CD14-positive monocyte (primary cell): ENCODE measurements at regions not wholly inside any gene's neighbourhood (a gene's known extent, or its start where the extent isn't known, plus 50 kb on each side); places are given as distances from the start of the nearest gene placed in this dataset.

ENCODE experiments used
- DNase-seq, 3 donors: peaks; one replicate each; pipeline ENCODE4 v3.0.0-alpha.2; 2011 to 2022
- H2AFZ ChIP-seq: 2 replicates; pipeline ENCODE4 v1.6.0; 2012; ENCODE audit warnings: mild to moderate bottlenecking, low read depth, low read length, inconsistent platforms; ENCODE audit not compliant: insufficient read depth, poor library complexity, severe bottlenecking
- H3K27ac ChIP-seq, 2 donors: 1 replicate in 1 of 2; 2 replicates in 1 of 2; pipeline ENCODE4 v1.5.1; 2012 to 2013; ENCODE audit warnings: low read length in 2 of 2, control low read depth in 1 of 2, inconsistent platforms in 1 of 2, low read depth in 1 of 2, mild to moderate bottlenecking in 1 of 2
- H3K27me3 ChIP-seq, 2 donors: one replicate each; pipeline versions ENCODE4 v1.6.0 to v1.6.1; 2011 to 2013; ENCODE audit warnings: low read length in 2 of 2; ENCODE audit not compliant: control insufficient read depth in 2 of 2, insufficient read depth in 2 of 2
- H3K36me3 ChIP-seq, 2 donors: replicated peaks in 1 of 2; 1 replicate in 1 of 2; 2 replicates in 1 of 2; pipeline versions ENCODE4 v1.5.1 to v1.6.1; 2012 to 2013; ENCODE audit warnings: low read length in 2 of 2, control low read depth in 1 of 2, inconsistent platforms in 1 of 2, mild to moderate bottlenecking in 1 of 2; ENCODE audit not compliant: insufficient read depth in 2 of 2, control insufficient read depth in 1 of 2
- H3K4me1 ChIP-seq, 2 donors: 1 replicate in 1 of 2; 2 replicates in 1 of 2; pipeline versions ENCODE4 v1.5.1 to v1.6.1; 2012 to 2013; ENCODE audit warnings: low read length in 2 of 2, control low read depth in 1 of 2, inconsistent platforms in 1 of 2, mild to moderate bottlenecking in 1 of 2, moderate library complexity in 1 of 2; ENCODE audit not compliant: insufficient read depth in 2 of 2, control insufficient read depth in 1 of 2
- H3K4me2 ChIP-seq: replicated peaks from 2 replicates; pipeline ENCODE3; 2012; ENCODE audit warnings: low read length, moderate library complexity, mild to moderate bottlenecking; ENCODE audit not compliant: poor library complexity, severe bottlenecking; ENCODE audit errors: extremely low read depth
- H3K4me3 ChIP-seq, 3 experiments: fragments of 200-600 bp in 1 of 3; sonication (generic) in 1 of 3; replicated peaks in 1 of 3; 1 replicate in 2 of 3; 2 replicates in 1 of 3; pipeline ENCODE4 v1.5.1; 2011 to 2013; ENCODE audit warnings: low read length in 3 of 3, mild to moderate bottlenecking in 3 of 3, control low read depth in 2 of 3, low read depth in 2 of 3, inconsistent platforms in 1 of 3, moderate library complexity in 1 of 3
- H3K79me2 ChIP-seq: 2 replicates; pipeline ENCODE4 v1.6.0; 2012; ENCODE audit warnings: mild to moderate bottlenecking, control low read depth, inconsistent platforms, low read length, moderate library complexity; ENCODE audit not compliant: insufficient read depth
- H3K9ac ChIP-seq: 2 replicates; pipeline ENCODE4 v1.6.0; 2017; ENCODE audit warnings: low read length, mild to moderate bottlenecking; ENCODE audit not compliant: insufficient read depth, poor library complexity, severe bottlenecking
- H3K9me3 ChIP-seq, 2 donors: replicated peaks in 1 of 2; 1 replicate in 1 of 2; 2 replicates in 1 of 2; pipeline versions ENCODE4 v1.5.1 to v1.6.1; 2012 to 2013; ENCODE audit warnings: low read length in 2 of 2, control low read depth in 1 of 2; ENCODE audit not compliant: control insufficient read depth in 1 of 2, insufficient read depth in 1 of 2
- H4K20me1 ChIP-seq: 2 replicates; pipeline ENCODE4 v1.6.0; 2012; ENCODE audit warnings: mild to moderate bottlenecking, low read length, control low read depth, moderate library complexity; ENCODE audit not compliant: insufficient read depth
- H3K27ac Mint-ChIP-seq, 7 donors: one replicate each; pipeline ENCODE4 v1.8.0; 2020; ENCODE audit warnings: mild to moderate bottlenecking in 7 of 7, mixed read lengths in 7 of 7, moderate library complexity in 6 of 7, inconsistent platforms in 2 of 7
- H3K27me3 Mint-ChIP-seq, 3 donors: one replicate each; pipeline ENCODE4 v1.8.0; 2021 to 2022; ENCODE audit warnings: low read depth in 3 of 3, mild to moderate bottlenecking in 3 of 3, mixed read lengths in 3 of 3, moderate library complexity in 3 of 3, inconsistent platforms in 1 of 3
- H3K36me3 Mint-ChIP-seq, 2 donors: one replicate each; pipeline ENCODE4 v1.8.0; 2020; ENCODE audit warnings: mixed read lengths in 2 of 2, inconsistent platforms in 1 of 2, mild to moderate bottlenecking in 1 of 2
- H3K4me1 Mint-ChIP-seq: one replicate; pipeline ENCODE4 v1.8.0; 2020; ENCODE audit warnings: mild to moderate bottlenecking, mixed read lengths
- H3K4me3 Mint-ChIP-seq, 2 donors: one replicate each; pipeline ENCODE4 v1.8.0; 2020; ENCODE audit warnings: mild to moderate bottlenecking in 2 of 2, mixed read lengths in 2 of 2, moderate library complexity in 1 of 2
- H3K9me3 Mint-ChIP-seq, 7 donors: one replicate each; pipeline ENCODE4 v1.8.0; 2020 to 2022; ENCODE audit warnings: mixed read lengths in 7 of 7, mild to moderate bottlenecking in 6 of 7, moderate library complexity in 6 of 7, inconsistent platforms in 2 of 7
- CTCF ChIP-seq: fragments of 200-600 bp; IDR thresholded peaks from one replicate; pipeline ENCODE4 v1.8.0; 2022; ENCODE audit warnings: antibody characterized with exemption, mild to moderate bottlenecking
- WGBS: methylation state at CpG from one replicate; pipeline ENCODE4 v1.1.5; 2013; ENCODE audit warnings: missing lambda C conversion rate; ENCODE audit not compliant: insufficient coverage; 5-methylcytosine and 5-hydroxymethylcytosine counted together
- intact Hi-C, 2 donors: fragments of 100-400 bp; cut with micrococcal nuclease; formaldehyde crosslinking; loops; one replicate each; pipeline versions ENCODE4 v1.15.0 to v1.15.1; 2023

- Mint-ChIP-seq H3K4me1 (no peaks in the 10 kb centered on the region), H3K9me3 (peaks cover 0 to 4% (median 2%) of the 10 kb centered on the region in 7 donors), H3K36me3 (no peaks in the 10 kb centered on the region), H3K27ac (no peak overlapping the region), H3K4me3 (peak overlapping the region in 1 of 2 donors; percentile 11), H3K27me3 (peaks cover 34 to 61% (median 46%) of the 10 kb centered on the region in 3 donors)
- no peaks in the 10 kb centered on the region for H3K4me1 ChIP-seq
- H3K4me3 ChIP-seq, result no peak overlapping the region
- H3K79me2 ChIP-seq, result no peaks in the 10 kb centered on the region
- H3K4me2 ChIP-seq, result no peak overlapping the region
- no peak overlapping the region for H3K9ac ChIP-seq
- no peak overlapping the region for H2AFZ ChIP-seq
- peaks cover 10 to 34% of the 10 kb centered on the region in 2 donors for H3K27me3 ChIP-seq
- intact Hi-C loops, result no loop called here
- H3K27ac ChIP-seq, result no peak overlapping the region
- TF ChIP-seq CTCF, result no peak
- 100% methylated on average over 1 of the region's 2 CpGs for WGBS
- H3K9me3 ChIP-seq, result no peaks in the 10 kb centered on the region
- no peak for DNase-seq
- H3K36me3 ChIP-seq, result no peaks in the 10 kb centered on the region
- H4K20me1 ChIP-seq, result no peaks in the 10 kb centered on the region
Measured at GRCh38 chr12:112573141-112573540, 154.4 kb downstream of the PTPN11 start.

GRCh38 chr12:112574896-112575558, 156.3 kb downstream of the PTPN11 start:
- Mint-ChIP-seq H3K9me3 (peaks cover 0 to 5% (median 2%) of the 10 kb centered on the region in 7 donors), H3K27ac (no peak overlapping the region), H3K27me3 (peaks cover 39 to 69% (median 49%) of the 10 kb centered on the region in 3 donors), H3K36me3 (no peaks in the 10 kb centered on the region), H3K4me1 (no peaks in the 10 kb centered on the region), H3K4me3 (peak overlapping the region in 1 of 2 donors; percentile 74)
- peaks cover 12 to 34% of the 10 kb centered on the region in 2 donors for H3K27me3 ChIP-seq
- intact Hi-C loops, result no loop called here
- WGBS, result 4% methylated on average over 42 of the region's 42 CpGs
- no peaks in the 10 kb centered on the region for H3K36me3 ChIP-seq
- no peak overlapping the region for H3K4me3 ChIP-seq
- no peak overlapping the region for H3K27ac ChIP-seq
- H3K79me2 ChIP-seq, result no peaks in the 10 kb centered on the region
- H3K9me3 ChIP-seq, result no peaks in the 10 kb centered on the region
- H4K20me1 ChIP-seq, result no peaks in the 10 kb centered on the region
- TF ChIP-seq CTCF, result no peak
- no peaks in the 10 kb centered on the region for H3K4me1 ChIP-seq
- no peak for DNase-seq
- no peak overlapping the region for H3K4me2 ChIP-seq
- no peak overlapping the region for H3K9ac ChIP-seq
- no peak overlapping the region for H2AFZ ChIP-seq
